Fibroblast of skin of back (primary cell): ENCODE measurements at regions not wholly inside any gene's neighbourhood (a gene's known extent, or its start where the extent isn't known, plus 50 kb on each side); places are given as distances from the start of the nearest gene placed in this dataset.
A peak's percentile ranks its signal among the peaks of the same experiment; 100 is the strongest.

Source experiments
- DNase-seq: peaks from one replicate; pipeline ENCODE4 v3.0.0-alpha.2; 2013

DNA sequence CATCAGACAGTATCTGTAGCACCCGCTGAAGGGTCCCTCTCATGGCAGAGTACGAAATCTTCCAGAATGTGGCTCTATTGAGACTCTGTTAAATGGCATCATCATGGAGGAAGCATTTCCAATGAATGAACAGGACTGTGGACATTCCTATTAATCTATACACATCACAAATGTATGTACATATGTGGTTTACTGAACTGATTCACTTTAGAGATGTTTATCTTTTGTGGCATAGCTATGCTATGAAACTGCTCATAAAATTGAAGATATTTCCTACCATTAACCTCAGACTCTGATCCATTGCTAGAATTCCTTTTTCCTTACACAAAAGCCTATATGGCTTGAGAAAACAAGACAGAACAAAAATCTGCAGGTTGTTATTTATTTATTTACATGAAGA, 259.6 kb upstream of the RRP15 start:
- DNase-seq: peak; percentile 77

DNA sequence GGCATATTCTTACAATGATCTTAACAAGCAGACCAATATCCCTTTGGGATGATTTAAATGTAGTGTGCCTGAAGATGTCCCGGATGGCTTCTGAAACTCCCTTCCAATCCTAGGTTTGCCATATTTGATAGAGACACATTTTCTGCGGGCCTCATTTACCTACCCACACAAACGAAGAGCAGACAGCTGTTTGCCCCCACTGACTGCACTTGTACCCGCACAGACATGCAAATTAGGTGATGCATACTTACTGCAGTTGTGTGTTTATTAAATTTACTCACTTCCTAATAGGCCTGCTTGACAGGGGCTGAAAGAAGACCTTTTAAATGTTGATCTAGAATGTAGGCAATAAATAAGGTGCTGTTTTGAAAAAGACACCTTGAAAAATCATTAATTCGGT, 257.9 kb upstream of the RRP15 start:
- DNase-seq: no peak

DNA sequence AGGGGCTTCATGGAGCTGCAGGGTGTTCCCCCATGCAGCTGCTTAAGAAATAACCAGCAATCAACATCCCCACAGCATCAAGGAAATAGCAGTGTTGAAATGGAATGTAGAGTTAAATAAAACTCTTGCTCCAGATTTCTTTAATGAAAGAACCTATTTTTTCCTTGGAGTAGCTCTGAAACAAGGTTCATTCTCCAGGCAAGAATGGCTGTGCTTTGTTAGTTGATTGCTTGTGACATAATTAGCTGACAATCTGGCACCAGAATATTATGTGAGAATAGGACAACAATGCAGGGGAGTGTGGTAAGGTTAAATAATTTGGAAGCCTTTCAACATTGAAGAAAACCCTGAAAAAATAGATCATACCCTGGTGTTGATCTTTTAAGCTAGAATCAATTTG, 254.2 kb upstream of the RRP15 start:
- no peak for DNase-seq

DNA sequence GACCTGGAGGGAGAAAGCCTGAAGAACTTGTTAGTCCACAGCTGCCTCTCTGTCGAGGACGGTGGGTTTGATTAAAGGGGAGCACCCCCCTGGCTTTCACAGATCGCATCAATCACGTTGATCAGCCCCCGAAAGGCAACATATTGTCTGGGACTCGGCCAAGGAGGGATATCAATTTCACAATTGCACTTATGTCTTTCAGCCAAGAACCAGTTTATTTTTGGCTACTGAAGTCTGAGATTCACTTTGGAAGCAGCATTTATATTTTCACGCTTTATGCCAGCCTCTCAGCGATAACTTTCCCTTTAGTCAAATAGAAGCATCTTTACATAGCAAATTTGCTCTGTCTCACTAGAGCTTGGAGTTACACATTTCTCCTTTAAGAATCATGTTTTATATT, 253.2 kb upstream of the RRP15 start:
- DNase-seq: no peak

GRCh38 chr1:218034468-218034867, 250.6 kb upstream of the RRP15 start:
- DNase-seq: no peak

DNA sequence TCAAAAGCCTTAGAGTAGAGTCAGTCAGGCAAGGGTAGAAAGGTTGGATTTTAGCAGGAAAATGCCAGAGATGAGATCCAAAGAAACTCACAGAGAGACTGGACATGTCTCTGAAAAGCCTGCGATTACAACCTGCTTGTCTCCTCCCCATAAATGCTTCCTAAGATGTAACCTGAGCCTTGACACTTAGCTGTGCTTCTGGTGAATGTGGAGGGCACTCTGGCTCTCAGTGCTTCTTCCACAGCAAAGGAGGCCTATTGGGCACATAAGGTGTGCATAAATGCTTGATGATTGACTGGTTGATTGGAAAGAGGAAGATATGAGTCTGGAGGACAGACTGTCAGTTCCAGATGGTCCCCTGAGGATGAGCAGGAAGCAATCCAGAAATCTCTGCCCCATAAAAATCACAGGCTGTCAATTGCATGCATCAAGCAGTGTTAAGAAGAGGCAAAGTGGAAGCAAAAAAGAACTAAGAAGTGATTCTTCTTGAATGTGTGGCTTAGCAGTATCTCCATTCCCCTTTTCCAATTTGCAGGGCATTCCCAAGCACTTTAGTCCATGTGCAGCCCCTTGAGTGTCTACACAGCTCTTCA, 236.2 kb upstream of the RRP15 start:
- no peak for DNase-seq

DNA sequence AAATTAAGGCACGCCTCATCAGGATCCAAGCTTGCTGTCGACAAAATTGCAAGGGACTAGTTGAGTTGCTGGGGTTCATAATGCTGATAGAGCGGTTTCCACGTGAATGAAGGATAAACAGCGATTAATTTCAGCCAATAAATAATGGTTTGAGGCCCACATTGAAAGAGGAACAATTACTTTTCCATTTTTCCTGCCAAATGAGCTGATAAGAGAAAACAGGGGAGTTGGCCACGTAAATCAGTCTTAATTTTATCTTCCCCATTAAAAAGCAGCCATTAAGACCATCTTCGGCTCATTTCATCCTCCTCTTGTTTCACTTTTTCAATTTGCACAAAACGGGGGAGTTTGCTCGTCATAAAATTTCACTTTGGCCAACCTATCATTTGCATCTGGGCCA, 235.5 kb upstream of the RRP15 start:
- DNase-seq: no peak

DNA sequence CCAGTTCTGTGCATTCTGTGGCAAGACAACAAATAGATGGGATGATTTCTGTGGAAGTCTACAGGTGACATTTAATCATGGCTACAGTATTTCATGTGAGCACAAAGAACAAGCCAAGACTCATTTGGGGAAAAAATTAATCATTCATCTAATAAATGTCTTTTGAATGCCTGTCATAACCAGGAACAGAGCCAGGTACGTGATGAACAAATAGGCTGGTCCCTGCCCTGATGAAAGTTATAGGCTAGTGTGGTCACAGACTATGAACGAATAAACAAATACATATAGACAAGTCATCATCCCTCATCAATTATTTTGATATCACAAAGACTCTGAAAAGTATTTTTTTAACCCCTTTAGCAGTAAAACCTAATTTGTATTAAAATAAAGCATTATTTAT, 226.4 kb upstream of the RRP15 start:
- DNase-seq: no peak

DNA sequence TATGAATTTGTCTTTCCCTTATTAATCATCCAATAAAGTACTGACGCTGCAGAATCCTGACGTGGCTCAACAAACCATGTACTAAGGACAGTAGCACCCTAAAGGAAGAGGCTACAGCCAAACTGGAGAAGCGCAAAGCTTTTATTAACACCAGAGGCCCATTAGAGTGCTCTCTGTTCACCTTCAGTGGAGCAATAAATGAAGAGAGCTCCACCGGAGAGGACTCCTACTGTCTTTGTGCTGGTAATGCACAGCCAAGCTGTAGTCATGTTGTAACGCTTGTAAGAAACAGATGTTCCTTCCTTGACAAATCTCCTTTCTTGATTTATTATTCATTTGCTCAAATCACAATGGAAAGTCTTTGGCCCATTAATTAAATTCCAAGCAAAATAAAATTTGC, 220.7 kb upstream of the RRP15 start:
- no peak for DNase-seq

GRCh38 chr1:218066332-218066731, 218.8 kb upstream of the RRP15 start:
- no peak for DNase-seq

GRCh38 chr1:218068241-218068640, 216.9 kb upstream of the RRP15 start:
- no peak for DNase-seq

GRCh38 chr1:218069180-218069579, 215.9 kb upstream of the RRP15 start:
- DNase-seq: no peak

- no peak for DNase-seq
Observed at GRCh38 chr1:218073062-218073461, 212.0 kb upstream of the RRP15 start.

GRCh38 chr1:218078916-218079315, 206.2 kb upstream of the RRP15 start:
- no peak for DNase-seq

GRCh38 chr1:218079347-218079746, 205.7 kb upstream of the RRP15 start:
- DNase-seq: no peak

GRCh38 chr1:218079820-218080219, 205.3 kb upstream of the RRP15 start:
- DNase-seq: no peak

GRCh38 chr1:218080863-218081262, 204.2 kb upstream of the RRP15 start:
- no peak for DNase-seq

DNA sequence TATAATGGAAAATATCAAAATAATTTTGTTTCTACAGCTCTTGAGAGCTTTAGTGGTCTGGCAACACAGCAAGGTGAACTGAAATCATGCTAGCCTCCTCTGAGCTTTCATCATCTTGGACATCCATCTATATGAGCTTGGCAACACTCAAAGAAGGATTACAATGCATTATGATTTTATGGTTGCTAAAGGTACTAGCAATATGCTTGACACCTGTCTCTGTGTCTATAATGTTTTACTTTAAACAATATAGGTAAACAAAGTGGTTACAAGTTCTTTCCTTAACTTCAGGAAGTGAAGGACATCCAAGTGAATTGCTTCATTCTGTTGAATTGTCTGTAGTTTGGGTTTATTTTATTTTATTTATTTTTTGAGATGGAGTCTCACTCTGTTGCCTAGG, 203.7 kb upstream of the RRP15 start:
- DNase-seq: no peak

- no peak for DNase-seq
Observed at GRCh38 chr1:218090459-218090858, 194.6 kb upstream of the RRP15 start.

- no peak for DNase-seq
Observed at GRCh38 chr1:218101409-218101808, 183.7 kb upstream of the RRP15 start.

DNA sequence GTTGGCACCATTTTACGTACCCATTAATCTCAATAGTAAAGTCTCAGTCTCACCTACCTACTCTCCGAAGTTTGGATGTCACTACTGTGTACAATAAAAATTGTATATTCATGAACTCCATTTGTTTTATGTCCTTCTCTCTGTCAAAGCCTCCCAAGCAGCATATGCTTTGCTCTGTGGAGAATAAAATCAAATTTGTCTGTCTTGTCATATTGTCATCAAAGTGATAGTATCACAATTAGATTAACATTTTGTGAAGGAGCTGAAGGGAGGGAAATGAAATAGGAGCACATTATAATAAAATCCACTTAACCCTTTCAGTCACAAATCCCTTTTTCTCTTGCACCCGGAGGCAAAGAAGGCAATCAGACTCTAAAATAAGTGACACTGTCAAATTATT, 177.1 kb upstream of the RRP15 start:
- DNase-seq: no peak

- DNase-seq: no peak
Observed at GRCh38 chr1:218112862-218113261, 172.2 kb upstream of the RRP15 start.

GRCh38 chr1:218123968-218124367, 161.1 kb upstream of the RRP15 start:
- no peak for DNase-seq

DNA sequence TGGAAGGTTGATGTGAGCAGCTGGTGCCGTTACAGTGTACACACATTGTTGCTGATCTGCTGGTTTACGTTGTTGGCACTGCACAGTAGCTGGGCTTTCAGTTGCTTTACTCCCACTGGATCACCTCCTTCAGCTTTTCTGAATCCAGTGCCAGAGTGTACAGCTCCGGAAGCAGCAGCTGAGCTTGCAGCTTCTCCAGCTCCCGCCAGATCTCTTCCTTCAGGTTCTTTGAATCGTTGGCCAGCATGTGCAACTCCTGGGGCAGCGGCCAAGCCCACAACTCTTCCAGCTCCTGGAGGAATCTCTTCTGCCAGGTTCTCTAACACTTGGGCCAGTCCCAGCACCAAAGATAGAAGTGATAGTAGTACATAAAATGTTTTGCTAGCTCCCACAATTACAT, 149.7 kb upstream of the RRP15 start:
- no peak for DNase-seq

- DNase-seq: no peak
Observed at GRCh38 chr1:218139761-218140160, 145.3 kb upstream of the RRP15 start.

- no peak for DNase-seq
Observed at GRCh38 chr1:218156595-218156994, 128.5 kb upstream of the RRP15 start.
